Transverse colon (tissue), 4 donors: ENCODE measurements at regions not wholly inside any gene's neighbourhood (a gene's known extent, or its start where the extent isn't known, plus 50 kb on each side); places are given as distances from the start of the nearest gene placed in this dataset.

ENCODE experiments used
- DNase-seq: peaks from one replicate; pipeline ENCODE4 v3.0.0-alpha.2; 2019
- H3K27ac ChIP-seq, 4 donors: fragments of 200-600 bp; sonication (generic); 2 replicates each; pipeline ENCODE4 v1.5.1; 2016 to 2018; ENCODE audit warnings: inconsistent platforms in 4 of 4
- H3K27me3 ChIP-seq: fragments of 200-600 bp; sonication (generic); 2 replicates; pipeline ENCODE4 v1.5.1; 2017; ENCODE audit warnings: inconsistent platforms
- H3K36me3 ChIP-seq, 4 donors: fragments of 200-600 bp; sonication (generic); 2 replicates each; pipeline ENCODE4 v1.5.1; 2017 to 2019; ENCODE audit warnings: inconsistent platforms in 4 of 4
- H3K4me1 ChIP-seq, 4 donors: fragments of 200-600 bp; sonication (generic); 2 replicates each; pipeline ENCODE4 v1.5.1; 2017 to 2020; ENCODE audit warnings: inconsistent platforms in 4 of 4
- H3K4me3 ChIP-seq, 4 donors: fragments of 200-600 bp; sonication (generic); 1 replicate in 1 of 4; 2 replicates in 3 of 4; pipeline versions ENCODE4 v1.5.1 to v1.6.1; 2017 to 2019; ENCODE audit warnings: inconsistent platforms in 4 of 4
- H3K9me3 ChIP-seq, 2 donors: fragments of 200-600 bp; sonication (generic); 2 replicates each; pipeline ENCODE4 v1.5.1; 2017 to 2019; ENCODE audit warnings: inconsistent platforms in 2 of 2
- EP300 ChIP-seq: sonication (generic); formaldehyde crosslinking; IDR thresholded peaks from one replicate; pipeline ENCODE4 v1.6.1; 2017; ENCODE audit warnings: antibody characterized with exemption, low read depth
- POLR2A ChIP-seq: fragments of 450-650 bp; IDR thresholded peaks from one replicate; pipeline ENCODE4 v1.6.1; 2016; ENCODE audit warnings: antibody characterized with exemption, mild to moderate bottlenecking, moderate library complexity
- POLR2AphosphoS5 ChIP-seq, 3 donors: sonication (generic); formaldehyde crosslinking; IDR thresholded peaks; one replicate each; pipeline ENCODE4 v1.6.1; 2016; ENCODE audit warnings: antibody characterized with exemption in 3 of 3
- WGBS, 2 donors: methylation state at CpG; one replicate each; pipeline ENCODE4 v1.1.5; 2018; ENCODE audit warnings: low coverage in 1 of 2; 5-methylcytosine and 5-hydroxymethylcytosine counted together
- in situ Hi-C, 4 donors: fragments of 200-750 bp; cut with MboI; loops; one replicate each; pipeline versions ENCODE4 v1.15.0 to v1.15.1; 2017; ENCODE audit warnings: low sequenced_read_pairs in 3 of 4, low pct_ligation_motif_present in 1 of 4, low pct_unique_long_range_greater_than_20kb in 1 of 4
- intact Hi-C: fragments of 100-400 bp; cut with DNase I; formaldehyde crosslinking; loops from one replicate; pipeline ENCODE4 v1.15.1; 2023; ENCODE audit warnings: low total_unique reads
- TF ChIP-seq, protein P1 (sequence below), 5 experiments: fragments of 200-600 bp in 3 of 5; fragments of 450-650 bp in 2 of 5; sonication (generic) in 3 of 5; IDR thresholded peaks; 1 replicate in 2 of 5; 2 replicates in 3 of 5; pipeline ENCODE4 v1.5.1; 2016 to 2017; ENCODE audit warnings: antibody characterized with exemption in 5 of 5, inconsistent platforms in 3 of 5, mild to moderate bottlenecking in 2 of 5, moderate library complexity in 1 of 5

DNA sequence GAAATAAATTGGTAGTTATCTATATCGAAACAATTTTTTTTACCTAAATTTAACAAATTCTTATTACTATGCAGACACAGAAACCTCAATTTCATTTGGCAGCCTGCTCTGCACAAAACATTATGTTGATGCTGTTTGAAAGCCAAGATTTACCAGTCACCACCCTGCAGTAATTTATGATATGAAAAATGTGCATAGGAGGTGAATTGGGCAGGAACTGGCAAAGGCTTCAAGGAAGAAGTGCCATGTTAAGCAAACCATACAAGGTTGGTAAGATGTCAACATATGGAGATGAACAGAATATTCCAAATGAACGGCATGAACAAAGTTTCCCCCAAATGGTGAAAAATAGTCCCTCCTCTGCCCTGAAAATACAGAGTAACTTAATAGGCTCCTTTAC is 54.2 kb upstream of the TAB2 start:
- no peak for TF ChIP-seq POLR2AphosphoS5 (IDR thresholded peaks at IDR 0.05)
- WGBS, 2 donors, result 99 to 100% methylated on average over 2 of the region's 2 CpGs
- Histone ChIP-seq H3K27me3 (no peaks in the 10 kb centered on the region), H3K27ac (no peak overlapping the region), H3K4me1 (no peaks in the 10 kb centered on the region), H3K36me3 (no peaks in the 10 kb centered on the region), H3K9me3 (no peaks in the 10 kb centered on the region), H3K4me3 (no peak overlapping the region)
- in situ Hi-C loops, result no loop called here
- no peak for DNase-seq
- intact Hi-C loops, result no loop called here

GRCh38 chr6:149264629-149265028 is 52.9 kb upstream of the TAB2 start:
- no peaks in the 10 kb centered on the region for H3K4me1 ChIP-seq
- no peaks in the 10 kb centered on the region for H3K36me3 ChIP-seq
- in situ Hi-C loops, result no loop called here
- H3K4me3 ChIP-seq, result no peak overlapping the region
- no peaks in the 10 kb centered on the region for H3K9me3 ChIP-seq
- no peak for TF ChIP-seq POLR2AphosphoS5 (IDR thresholded peaks at IDR 0.05)
- TF ChIP-seq EP300, result no peak
- no peak for TF ChIP-seq POLR2A
- TF ChIP-seq, protein P1, sequence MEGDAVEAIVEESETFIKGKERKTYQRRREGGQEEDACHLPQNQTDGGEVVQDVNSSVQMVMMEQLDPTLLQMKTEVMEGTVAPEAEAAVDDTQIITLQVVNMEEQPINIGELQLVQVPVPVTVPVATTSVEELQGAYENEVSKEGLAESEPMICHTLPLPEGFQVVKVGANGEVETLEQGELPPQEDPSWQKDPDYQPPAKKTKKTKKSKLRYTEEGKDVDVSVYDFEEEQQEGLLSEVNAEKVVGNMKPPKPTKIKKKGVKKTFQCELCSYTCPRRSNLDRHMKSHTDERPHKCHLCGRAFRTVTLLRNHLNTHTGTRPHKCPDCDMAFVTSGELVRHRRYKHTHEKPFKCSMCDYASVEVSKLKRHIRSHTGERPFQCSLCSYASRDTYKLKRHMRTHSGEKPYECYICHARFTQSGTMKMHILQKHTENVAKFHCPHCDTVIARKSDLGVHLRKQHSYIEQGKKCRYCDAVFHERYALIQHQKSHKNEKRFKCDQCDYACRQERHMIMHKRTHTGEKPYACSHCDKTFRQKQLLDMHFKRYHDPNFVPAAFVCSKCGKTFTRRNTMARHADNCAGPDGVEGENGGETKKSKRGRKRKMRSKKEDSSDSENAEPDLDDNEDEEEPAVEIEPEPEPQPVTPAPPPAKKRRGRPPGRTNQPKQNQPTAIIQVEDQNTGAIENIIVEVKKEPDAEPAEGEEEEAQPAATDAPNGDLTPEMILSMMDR (IDR thresholded peaks at IDR 0.05), result no peak
- WGBS, 2 donors, result 40 to 61% methylated on average over 5 of the region's 5 CpGs
- no peaks in the 10 kb centered on the region for H3K27me3 ChIP-seq
- intact Hi-C loops, result no loop called here
- no peak for DNase-seq
- no peak overlapping the region for H3K27ac ChIP-seq

GRCh38 chr6:149265945-149266344 is 51.6 kb upstream of the TAB2 start:
- intact Hi-C loops (no loop called here), in situ Hi-C loops (no loop called here)
- no peaks in the 10 kb centered on the region for H3K9me3 ChIP-seq
- no peaks in the 10 kb centered on the region for H3K36me3 ChIP-seq
- DNase-seq, result no peak
- H3K27ac ChIP-seq, result no peak overlapping the region
- H3K27me3 ChIP-seq, result no peaks in the 10 kb centered on the region
- no peaks in the 10 kb centered on the region for H3K4me1 ChIP-seq
- no peak for TF ChIP-seq POLR2A
- no peak overlapping the region for H3K4me3 ChIP-seq
- WGBS, 2 donors, result 80 to 87% methylated on average over 3 to 7 of the region's 7 CpGs

- intact Hi-C loops, result no loop called here
- no peak for TF ChIP-seq EP300
- TF ChIP-seq, protein P1 (IDR thresholded peaks at IDR 0.05), result no peak
- TF ChIP-seq POLR2AphosphoS5 (IDR thresholded peaks at IDR 0.05), result no peak
- TF ChIP-seq POLR2A, result no peak
These were observed 50.9 kb upstream of the TAB2 start for GRCh38 chr6:149266659-149267058.

DNA sequence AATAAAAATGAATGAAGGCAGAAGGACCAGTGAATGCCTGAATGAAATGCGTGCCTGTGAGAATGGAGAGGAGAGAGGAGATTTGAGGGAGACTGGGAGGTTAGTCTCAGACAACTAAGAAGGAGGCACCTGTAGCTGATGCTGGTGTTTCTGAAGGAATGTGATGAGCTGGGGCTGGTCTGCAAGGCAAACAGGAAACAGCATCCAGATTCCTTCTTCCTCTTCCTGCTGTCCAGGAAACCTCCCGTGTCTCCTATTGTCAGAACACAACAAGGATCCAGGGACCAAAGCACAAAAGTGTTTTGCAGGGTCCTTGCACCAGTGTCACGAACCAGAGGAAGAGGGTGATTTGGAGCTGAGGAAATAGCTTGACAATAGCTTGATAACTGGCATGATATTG is 50.4 kb upstream of the TAB2 start:
- WGBS, 2 donors, result 74 to 90% methylated on average over 1 to 3 of the region's 3 CpGs

More at GRCh38 chr6:149266659-149267058, 50.9 kb upstream of the TAB2 start:
- Histone ChIP-seq H3K27me3 (no peaks in the 10 kb centered on the region), H3K4me3 (no peak overlapping the region), H3K9me3 (no peaks in the 10 kb centered on the region), H3K36me3 (no peaks in the 10 kb centered on the region), H3K4me1 (no peaks in the 10 kb centered on the region), H3K27ac (no peak overlapping the region)
- 73 to 100% methylated on average over 1 to 6 of the region's 6 CpGs for WGBS, 2 donors
- no peak for DNase-seq
- in situ Hi-C loops, result no loop called here

More for the DNA sequence above, 50.4 kb upstream of the TAB2 start:
- H3K27me3 ChIP-seq, result no peaks in the 10 kb centered on the region
- no peak overlapping the region for H3K4me3 ChIP-seq
- no peak for DNase-seq
- no peaks in the 10 kb centered on the region for H3K9me3 ChIP-seq
- TF ChIP-seq, protein P1 (IDR thresholded peaks at IDR 0.05), result no peak
- no peak for TF ChIP-seq POLR2AphosphoS5 (IDR thresholded peaks at IDR 0.05)
- TF ChIP-seq EP300, result no peak
- no peak for TF ChIP-seq POLR2A
- H3K36me3 ChIP-seq, result no peaks in the 10 kb centered on the region
- H3K4me1 ChIP-seq, result peaks cover 0 to 2% (median 0%) of the 10 kb centered on the region in 4 donors
- intact Hi-C loops (no loop called here), in situ Hi-C loops (no loop called here)
- H3K27ac ChIP-seq, result no peak overlapping the region
